Coronary artery (tissue), 2 donors: ENCODE measurements at regions not wholly inside any gene's neighbourhood (a gene's known extent, or its start where the extent isn't known, plus 50 kb on each side); places are given as distances from the start of the nearest gene placed in this dataset.

Experiments used
- DNase-seq: peaks from one replicate; pipeline ENCODE4 v3.0.0-alpha.2; 2017; ENCODE audit warnings: low spot score
- H3K27ac ChIP-seq, 2 donors: fragments of 200-600 bp; sonication (generic); one replicate each; pipeline ENCODE4 v1.5.1; 2016 to 2019
- H3K4me3 ChIP-seq: fragments of 200-600 bp; sonication (generic); 2 replicates; pipeline ENCODE4 v1.5.1; 2016; ENCODE audit warnings: mild to moderate bottlenecking, moderate library complexity
- TF ChIP-seq, protein P1 (sequence below): fragments of 200-600 bp; sonication (generic); IDR thresholded peaks from one replicate; pipeline ENCODE4 v1.5.1; 2019; ENCODE audit warnings: antibody characterized with exemption

DNA sequence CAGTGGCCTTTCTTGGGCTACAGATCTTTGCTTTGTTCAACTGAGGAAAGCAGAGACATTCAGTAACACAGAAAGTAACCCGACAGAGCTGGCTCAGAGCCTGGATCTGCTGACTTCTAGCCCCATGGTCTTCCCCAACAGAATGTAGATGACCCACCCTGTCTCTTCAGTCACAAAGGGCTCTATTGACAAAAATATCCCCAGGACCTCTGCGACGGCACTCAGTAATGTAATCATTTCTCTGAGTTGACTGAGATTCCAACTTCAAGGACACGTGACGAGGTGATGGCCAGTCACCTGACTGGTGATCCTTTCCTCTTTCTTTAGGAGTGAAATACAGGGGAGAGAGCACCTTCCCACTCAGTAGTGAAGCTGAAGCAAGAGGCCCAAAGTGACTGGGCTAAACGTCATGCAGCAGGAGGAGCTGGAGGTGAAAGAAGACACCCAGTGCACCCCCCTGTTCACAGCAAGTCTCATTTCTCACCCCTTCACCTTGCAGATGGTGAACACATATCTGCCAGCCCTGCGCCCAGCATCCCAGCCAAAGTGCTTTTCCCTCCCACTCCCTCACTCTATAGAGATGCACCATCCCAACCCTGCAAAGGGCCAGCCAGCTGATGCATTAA is 179.2 kb upstream of the EGLN3 start:
- Histone ChIP-seq H3K4me3 (no peak overlapping the region), H3K27ac (no peak overlapping the region)
- TF ChIP-seq, protein P1, sequence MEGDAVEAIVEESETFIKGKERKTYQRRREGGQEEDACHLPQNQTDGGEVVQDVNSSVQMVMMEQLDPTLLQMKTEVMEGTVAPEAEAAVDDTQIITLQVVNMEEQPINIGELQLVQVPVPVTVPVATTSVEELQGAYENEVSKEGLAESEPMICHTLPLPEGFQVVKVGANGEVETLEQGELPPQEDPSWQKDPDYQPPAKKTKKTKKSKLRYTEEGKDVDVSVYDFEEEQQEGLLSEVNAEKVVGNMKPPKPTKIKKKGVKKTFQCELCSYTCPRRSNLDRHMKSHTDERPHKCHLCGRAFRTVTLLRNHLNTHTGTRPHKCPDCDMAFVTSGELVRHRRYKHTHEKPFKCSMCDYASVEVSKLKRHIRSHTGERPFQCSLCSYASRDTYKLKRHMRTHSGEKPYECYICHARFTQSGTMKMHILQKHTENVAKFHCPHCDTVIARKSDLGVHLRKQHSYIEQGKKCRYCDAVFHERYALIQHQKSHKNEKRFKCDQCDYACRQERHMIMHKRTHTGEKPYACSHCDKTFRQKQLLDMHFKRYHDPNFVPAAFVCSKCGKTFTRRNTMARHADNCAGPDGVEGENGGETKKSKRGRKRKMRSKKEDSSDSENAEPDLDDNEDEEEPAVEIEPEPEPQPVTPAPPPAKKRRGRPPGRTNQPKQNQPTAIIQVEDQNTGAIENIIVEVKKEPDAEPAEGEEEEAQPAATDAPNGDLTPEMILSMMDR, result no peak
- DNase-seq, result no peak

DNA sequence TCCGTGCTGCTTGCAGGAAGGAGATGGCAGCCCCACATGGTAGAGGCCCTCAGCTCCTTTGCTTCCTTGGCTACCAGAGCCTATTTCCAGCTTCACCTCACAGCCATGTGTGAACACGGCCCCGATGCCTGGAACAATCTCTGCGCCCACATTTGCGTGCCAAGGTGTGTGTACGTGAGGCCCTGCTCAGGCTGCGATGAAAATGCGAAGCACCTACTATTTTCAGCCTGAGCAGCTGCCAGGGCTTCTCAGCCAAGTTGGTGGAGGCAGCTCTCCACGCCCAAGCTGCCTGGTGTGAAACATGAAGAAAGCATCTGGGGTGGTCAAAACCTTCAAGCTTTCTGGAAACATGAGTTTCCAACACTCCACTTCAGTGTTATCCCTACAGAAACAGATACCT is 177.8 kb upstream of the EGLN3 start:
- no peak for DNase-seq
- TF ChIP-seq, protein P1, result no peak
- Histone ChIP-seq H3K4me3 (no peak overlapping the region), H3K27ac (no peak overlapping the region)

DNA sequence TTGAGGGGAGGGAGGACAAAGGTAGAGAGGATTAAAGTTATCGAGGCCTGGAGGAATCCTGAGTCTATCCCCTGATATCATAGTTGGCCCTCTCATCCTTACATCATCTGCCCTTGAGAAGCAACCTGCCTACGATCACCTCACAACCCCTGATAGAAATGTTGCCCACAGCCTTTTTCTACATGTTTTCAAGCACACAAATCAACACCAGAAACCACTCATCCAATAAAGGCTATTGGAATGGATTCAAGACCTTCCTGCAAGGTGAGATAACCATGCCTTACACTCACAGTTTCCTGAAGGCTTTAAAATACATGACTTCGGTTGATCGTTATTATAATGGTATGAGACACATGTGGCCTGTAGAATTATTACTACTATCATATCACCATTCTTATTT is 175.7 kb upstream of the EGLN3 start:
- Histone ChIP-seq H3K27ac (no peak overlapping the region), H3K4me3 (no peak overlapping the region)
- DNase-seq, result no peak
- TF ChIP-seq, protein P1, result no peak

DNA sequence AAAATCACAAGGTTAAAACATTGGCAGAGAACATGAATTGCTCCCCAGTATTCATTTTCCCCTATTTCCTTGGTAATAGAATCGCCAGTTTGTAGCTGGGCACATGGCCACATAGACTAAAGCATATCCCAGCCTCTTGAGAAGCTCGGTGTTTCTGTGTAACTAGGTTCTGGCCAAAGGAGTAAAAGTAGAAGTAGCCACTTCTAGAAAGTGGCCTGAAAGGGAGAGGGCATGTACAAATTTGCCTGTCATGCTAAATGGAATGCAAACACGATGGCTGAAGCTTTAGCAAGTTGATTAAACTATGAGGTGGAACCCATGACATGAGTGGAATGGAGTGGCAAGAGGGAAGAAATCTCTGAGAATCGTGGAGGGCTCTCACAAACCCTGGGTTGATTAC is 173.7 kb upstream of the EGLN3 start:
- Histone ChIP-seq H3K27ac (no peak overlapping the region), H3K4me3 (no peak overlapping the region)
- DNase-seq, result no peak
- TF ChIP-seq, protein P1, result no peak

DNA sequence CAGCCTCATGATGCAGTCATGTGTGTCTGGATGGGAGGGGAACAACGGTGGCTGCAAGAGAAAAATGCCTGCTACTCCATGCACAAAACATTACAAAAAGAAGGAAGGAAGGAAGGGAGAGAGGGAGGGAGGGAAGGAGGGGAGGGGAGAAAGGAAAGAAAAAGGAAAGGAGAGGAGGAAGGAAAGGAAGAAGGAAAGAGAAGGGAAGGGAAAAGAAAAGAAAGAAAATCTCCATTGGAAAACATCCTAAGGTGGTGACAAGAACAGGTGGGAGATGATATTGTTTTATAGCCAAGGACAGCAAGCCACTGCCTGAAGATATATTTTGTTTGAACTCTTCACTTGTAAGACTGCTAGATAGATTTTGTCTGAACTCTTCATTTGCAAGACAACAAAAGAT is 171.8 kb upstream of the EGLN3 start:
- TF ChIP-seq, protein P1, result no peak
- Histone ChIP-seq H3K27ac (no peak overlapping the region), H3K4me3 (no peak overlapping the region)
- no peak for DNase-seq

DNA sequence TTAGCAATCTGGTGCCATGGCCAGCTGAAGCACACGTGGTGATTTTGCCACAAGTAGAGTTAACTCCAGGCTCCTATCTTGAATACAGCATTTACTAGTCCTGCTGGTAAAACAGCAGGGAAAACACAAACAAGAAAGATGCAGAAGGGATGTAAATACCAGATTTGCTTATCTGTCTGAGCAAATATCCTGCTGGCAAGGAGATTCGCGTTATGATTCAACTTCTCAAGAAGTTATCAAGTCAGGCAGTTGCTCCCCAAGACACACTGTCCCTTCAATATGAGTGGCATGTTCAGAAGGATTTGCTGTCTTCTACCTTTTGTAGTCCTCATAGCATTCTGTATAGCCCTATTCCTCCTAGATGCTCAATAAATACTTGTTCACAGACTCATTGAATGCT is 171.2 kb upstream of the EGLN3 start:
- TF ChIP-seq, protein P1, result no peak
- no peak for DNase-seq
- H3K4me3 ChIP-seq, result no peak overlapping the region
- no peak overlapping the region for H3K27ac ChIP-seq

DNA sequence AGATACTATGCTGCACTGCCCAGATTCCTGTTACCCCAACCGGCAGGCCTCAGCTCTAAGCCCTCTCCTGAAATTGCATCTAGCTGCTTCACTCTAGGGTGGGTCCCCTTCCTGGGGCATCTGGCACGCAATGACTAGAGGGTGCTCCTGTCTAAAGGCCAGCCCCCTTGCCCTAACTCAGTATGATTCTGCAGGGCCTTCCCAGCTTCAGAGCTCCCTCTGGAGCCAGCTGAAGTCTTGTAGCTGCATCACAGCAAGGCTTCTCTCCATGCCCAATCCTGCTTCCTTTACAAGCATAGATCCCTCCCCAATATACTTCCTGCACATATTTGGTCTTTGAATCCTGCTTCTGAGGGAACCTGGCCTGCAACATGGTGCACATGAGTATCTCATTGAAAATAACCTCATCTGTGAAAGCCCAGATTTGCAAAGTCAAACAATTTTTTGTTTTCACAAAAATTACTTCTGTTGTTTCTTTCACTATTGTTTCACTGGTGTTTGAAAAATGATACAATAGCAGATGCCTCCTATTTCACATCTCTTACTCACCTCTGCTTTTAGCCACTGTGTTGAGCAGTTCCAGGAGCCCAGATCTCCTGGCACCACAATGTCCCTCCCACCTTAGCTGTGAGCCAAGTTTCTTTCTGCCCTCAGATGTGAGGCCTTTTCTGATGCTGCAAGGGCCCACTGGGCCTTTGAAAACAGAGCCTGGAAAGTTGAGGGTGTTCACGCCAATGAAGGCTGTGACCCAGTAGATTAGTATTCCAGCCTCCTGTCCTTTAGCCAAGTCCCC is 169.5 kb upstream of the EGLN3 start:
- Histone ChIP-seq H3K27ac (no peak overlapping the region), H3K4me3 (no peak overlapping the region)
- TF ChIP-seq, protein P1, result no peak
- no peak for DNase-seq
